GM23338 (cell line): ENCODE measurements at regions not wholly inside any gene's neighbourhood (a gene's known extent, or its start where the extent isn't known, plus 50 kb on each side); places are given as distances from the start of the nearest gene placed in this dataset.

Experiments used
- ATAC-seq: fragments of 200-7000 bp; cut with Tn5 transposase; 3 replicates; pipeline ENCODE4 v1.9.1; 2020
- DNase-seq: peaks from one replicate; pipeline ENCODE4 v3.0.0-alpha.2; 2015; ENCODE audit warnings: low spot score
- H2AFZ ChIP-seq: fragments of 200-600 bp; sonication (generic); 2 replicates; pipeline ENCODE4 v1.8.0; 2016; ENCODE audit warnings: antibody characterized with exemption, mild to moderate bottlenecking, moderate library complexity
- H3F3A ChIP-seq: fragments of 200-600 bp; sonication (generic); replicated peaks from 2 replicates; pipeline ENCODE4 v1.8.0; 2017; ENCODE audit warnings: antibody characterized with exemption, mixed run types, low read depth
- H3K27ac ChIP-seq: fragments of 200-600 bp; sonication (generic); 2 replicates; pipeline ENCODE4 v1.6.1; 2016; ENCODE audit warnings: low read depth
- H3K27me3 ChIP-seq: fragments of 200-600 bp; sonication (generic); 2 replicates; pipeline ENCODE4 v1.8.0; 2016; ENCODE audit warnings: mild to moderate bottlenecking, mixed run types, moderate library complexity; ENCODE audit not compliant: insufficient read depth
- H3K36me3 ChIP-seq: fragments of 200-600 bp; sonication (generic); 2 replicates; pipeline ENCODE4 v1.8.0; 2016; ENCODE audit warnings: mild to moderate bottlenecking; ENCODE audit not compliant: insufficient read depth
- H3K4me1 ChIP-seq: fragments of 200-600 bp; sonication (generic); 2 replicates; pipeline ENCODE4 v1.8.0; 2016; ENCODE audit warnings: mild to moderate bottlenecking, moderate library complexity; ENCODE audit not compliant: insufficient read depth
- H3K4me2 ChIP-seq: fragments of 200-600 bp; sonication (generic); 2 replicates; pipeline ENCODE4 v1.7.1; 2017; ENCODE audit warnings: mixed run types
- H3K4me3 ChIP-seq: fragments of 200-600 bp; sonication (generic); 2 replicates; pipeline ENCODE4 v1.6.1; 2016; ENCODE audit warnings: mixed run types
- H3K79me2 ChIP-seq: fragments of 200-600 bp; sonication (generic); replicated peaks from 2 replicates; pipeline ENCODE4 v1.8.0; 2017; ENCODE audit warnings: mild to moderate bottlenecking; ENCODE audit not compliant: insufficient read depth
- H3K9me2 ChIP-seq: fragments of 200-600 bp; sonication (generic); 2 replicates; pipeline ENCODE4 v1.8.0; 2017; ENCODE audit not compliant: insufficient read depth
- H4K20me1 ChIP-seq: fragments of 200-600 bp; sonication (generic); replicated peaks from 2 replicates; pipeline ENCODE4 v1.8.0; 2017; ENCODE audit warnings: mild to moderate bottlenecking; ENCODE audit not compliant: insufficient read depth
- H3K27ac Mint-ChIP-seq: 2 replicates; pipeline ENCODE4 v1.8.0; 2020; ENCODE audit warnings: inconsistent platforms, mild to moderate bottlenecking, moderate library complexity, mixed read lengths
- H3K27me3 Mint-ChIP-seq: 3 replicates; pipeline ENCODE4 v1.8.0; 2022; ENCODE audit warnings: low read depth, mild to moderate bottlenecking, moderate library complexity, mixed read lengths, inconsistent platforms; ENCODE audit not compliant: insufficient read depth, poor library complexity
- H3K36me3 Mint-ChIP-seq: 3 replicates; pipeline ENCODE4 v1.8.0; 2021; ENCODE audit warnings: low read depth, mild to moderate bottlenecking, inconsistent platforms, moderate library complexity, mixed read lengths
- H3K4me1 Mint-ChIP-seq: 3 replicates; pipeline ENCODE4 v1.8.0; 2020; ENCODE audit warnings: mild to moderate bottlenecking, inconsistent platforms, mixed read lengths
- H3K4me3 Mint-ChIP-seq: 3 replicates; pipeline ENCODE4 v1.8.0; 2021; ENCODE audit warnings: moderate library complexity, mild to moderate bottlenecking, inconsistent platforms, mixed read lengths
- H3K9me3 Mint-ChIP-seq: 3 replicates; pipeline ENCODE4 v1.8.0; 2020; ENCODE audit warnings: moderate library complexity, mild to moderate bottlenecking, inconsistent platforms, mixed read lengths
- CREB1 ChIP-seq: fragments of 250-450 bp; sonication (Bioruptor Pico); IDR thresholded peaks from 2 replicates; pipeline ENCODE4 v1.5.0; 2020; ENCODE audit warnings: low read depth, mild to moderate bottlenecking, moderate library complexity
- CTCF ChIP-seq, 2 experiments: fragments of 200-600 bp in 1 of 2; sonication (generic) in 1 of 2; conservative IDR thresholded peaks; 2 replicates each; pipeline versions ENCODE4 v1.5.1 to v1.6.1; 2016 to 2017; ENCODE audit warnings: antibody characterized with exemption in 2 of 2, low read depth in 2 of 2, mild to moderate bottlenecking in 2 of 2, moderate library complexity in 1 of 2
- ETS1 ChIP-seq: IDR thresholded peaks from 2 replicates; pipeline ENCODE4 v1.6.1; 2016; ENCODE audit warnings: antibody characterized with exemption
- EZH2 ChIP-seq: fragments of 200-600 bp; sonication (generic); IDR thresholded peaks from one replicate; pipeline ENCODE4 v1.8.0; 2017; ENCODE audit warnings: antibody characterized with exemption, mild to moderate bottlenecking, low read depth; ENCODE audit not compliant: unreplicated experiment
- EZH2phosphoT487 ChIP-seq: fragments of 200-600 bp; sonication (generic); IDR thresholded peaks from one replicate; pipeline ENCODE4 v1.8.1; 2018; ENCODE audit warnings: antibody characterized with exemption; ENCODE audit not compliant: unreplicated experiment
- JUNB ChIP-seq: IDR thresholded peaks from one replicate; pipeline ENCODE4 v1.6.1; 2016; ENCODE audit warnings: antibody characterized with exemption; ENCODE audit not compliant: unreplicated experiment
- NANOG ChIP-seq: IDR thresholded peaks from 2 replicates; pipeline ENCODE4 v1.6.1; 2016; ENCODE audit warnings: antibody characterized with exemption, borderline replicate concordance
- STAT1 ChIP-seq: IDR thresholded peaks from one replicate; pipeline ENCODE4 v1.6.1; 2016; ENCODE audit warnings: antibody characterized with exemption; ENCODE audit not compliant: unreplicated experiment
- ZNF114 ChIP-seq: fragments of 250-450 bp; sonication (Bioruptor Pico); IDR thresholded peaks from 2 replicates; pipeline ENCODE4 v1.5.0; 2020; ENCODE audit warnings: mild to moderate bottlenecking, moderate library complexity

GRCh38 chr18:24799176-24799575 lies 338.7 kb downstream of the HRH4 start:
- Histone ChIP-seq H3K4me1 (no peaks in the 10 kb centered on the region), H3F3A (no peaks in the 10 kb centered on the region), H3K27ac (no peak overlapping the region), H3K79me2 (no peaks in the 10 kb centered on the region), H4K20me1 (no peaks in the 10 kb centered on the region), H3K4me2 (0 out of 2 replicates have a peak overlapping the region, but pooled peaks have one; percentile 10), H3K9me2 (peaks cover 4% of the 10 kb centered on the region; the same call in 1 of the 2 replicates), H2AFZ (peak overlapping the region; percentile 38; the same call in 1 of the 2 replicates), H3K4me3 (no peak overlapping the region), H3K36me3 (no peaks in the 10 kb centered on the region; the same call in 1 of the 2 replicates), H3K27me3 (no peaks in the 10 kb centered on the region)
- peak; percentile 31; the same call in 1 of the 3 replicates for ATAC-seq
- Mint-ChIP-seq H3K36me3 (peaks cover 7% of the 10 kb centered on the region; the same call in 1 of the 3 replicates), H3K4me1 (peaks cover 12% of the 10 kb centered on the region), H3K4me3 (no peak overlapping the region), H3K27ac (no peak overlapping the region), H3K9me3 (peaks cover 15% of the 10 kb centered on the region), H3K27me3 (peaks cover 7% of the 10 kb centered on the region)
- no peak for DNase-seq
- no peak for TF ChIP-seq STAT1
- TF ChIP-seq EZH2, result no peak
- no peak for TF ChIP-seq JUNB
- TF ChIP-seq ZNF114 (CRISPR knock-in tag), result no peak
- TF ChIP-seq CTCF (conservative IDR thresholded peaks at IDR 0.05; ENCODE audit: low read depth in 2 of 2), result peak in 1 of 2 experiments; percentile 40; a peak in 2 of 4 replicates
- no peak for TF ChIP-seq NANOG

GRCh38 chr18:24799720-24800119 lies 339.3 kb downstream of the HRH4 start:
- Histone ChIP-seq H2AFZ (peak overlapping the region; percentile 38; the same call in 1 of the 2 replicates), H3K4me2 (no peak overlapping the region), H3K4me1 (no peaks in the 10 kb centered on the region), H3K36me3 (no peaks in the 10 kb centered on the region; the same call in 1 of the 2 replicates), H3K79me2 (no peaks in the 10 kb centered on the region), H3K27ac (no peak overlapping the region), H4K20me1 (no peaks in the 10 kb centered on the region), H3K4me3 (no peak overlapping the region), H3K9me2 (peaks cover 4% of the 10 kb centered on the region; the same call in 1 of the 2 replicates), H3F3A (no peaks in the 10 kb centered on the region), H3K27me3 (no peaks in the 10 kb centered on the region)
- no peak overlapping the region for H3K4me3 Mint-ChIP-seq
- peaks cover 15% of the 10 kb centered on the region for H3K9me3 Mint-ChIP-seq
- peaks cover 7% of the 10 kb centered on the region for H3K27me3 Mint-ChIP-seq
- DNase-seq (no peak), ATAC-seq (no peak)
- peaks cover 7% of the 10 kb centered on the region; the same call in 1 of the 3 replicates for H3K36me3 Mint-ChIP-seq
- H3K27ac Mint-ChIP-seq, result no peak overlapping the region
- H3K4me1 Mint-ChIP-seq, result peaks cover 12% of the 10 kb centered on the region
- TF ChIP-seq CREB1 (CRISPR knock-in tag), result no peak
- no peak for TF ChIP-seq JUNB
- no peak for TF ChIP-seq EZH2
- TF ChIP-seq EZH2phosphoT487, result no peak
- no peak for TF ChIP-seq CTCF (conservative IDR thresholded peaks at IDR 0.05; ENCODE audit: low read depth in 2 of 2)
- TF ChIP-seq ZNF114 (CRISPR knock-in tag), result no peak
- no peak for TF ChIP-seq STAT1
- TF ChIP-seq ETS1, result no peak
